Endodermal cell (in vitro differentiated cells): ENCODE measurements at regions not wholly inside any gene's neighbourhood (a gene's known extent, or its start where the extent isn't known, plus 50 kb on each side); places are given as distances from the start of the nearest gene placed in this dataset.

Experiments
- DNase-seq: peaks from one replicate; pipeline ENCODE4 v3.0.0-alpha.2; 2017
- H3K27ac ChIP-seq: 2 replicates; pipeline ENCODE4 v1.5.1; 2013; ENCODE audit warnings: mild to moderate bottlenecking, low read depth, low read length, moderate library complexity
- H3K27me3 ChIP-seq: 2 replicates; pipeline ENCODE4 v1.6.1; 2013; ENCODE audit warnings: mild to moderate bottlenecking, low read length, moderate library complexity; ENCODE audit not compliant: insufficient read depth, control insufficient read depth, poor library complexity, severe bottlenecking
- H3K36me3 ChIP-seq: 2 replicates; pipeline ENCODE4 v1.7.0; 2013; ENCODE audit warnings: mild to moderate bottlenecking, low read length, moderate library complexity; ENCODE audit not compliant: control insufficient read depth, insufficient read depth
- H3K4me1 ChIP-seq: one replicate; pipeline ENCODE4 v1.7.0; 2013; ENCODE audit warnings: low read length; ENCODE audit not compliant: control insufficient read depth, insufficient read depth
- H3K4me3 ChIP-seq: 2 replicates; pipeline ENCODE4 v1.5.1; 2013; ENCODE audit warnings: mild to moderate bottlenecking, low read length, moderate library complexity
- H3K9ac ChIP-seq: 2 replicates; pipeline ENCODE4 v1.6.1; 2013; ENCODE audit warnings: mild to moderate bottlenecking, low read length, moderate library complexity; ENCODE audit not compliant: poor library complexity, severe bottlenecking; ENCODE audit errors: extremely low read depth
- H3K9me3 ChIP-seq: 2 replicates; pipeline ENCODE4 v1.6.1; 2013; ENCODE audit warnings: mild to moderate bottlenecking, low read length, moderate library complexity; ENCODE audit not compliant: control insufficient read depth
- H3K27ac Mint-ChIP-seq: 2 replicates; pipeline ENCODE4 v1.8.0; 2020; ENCODE audit warnings: mixed read lengths
- H3K27me3 Mint-ChIP-seq: 2 replicates; pipeline ENCODE4 v1.8.0; 2021; ENCODE audit warnings: mild to moderate bottlenecking, mixed read lengths; ENCODE audit not compliant: insufficient read depth
- H3K36me3 Mint-ChIP-seq: 2 replicates; pipeline ENCODE4 v1.8.0; 2020; ENCODE audit warnings: low read depth, mixed read lengths
- H3K4me1 Mint-ChIP-seq: 2 replicates; pipeline ENCODE4 v1.8.0; 2020; ENCODE audit warnings: mixed read lengths
- H3K4me3 Mint-ChIP-seq: 2 replicates; pipeline ENCODE4 v1.8.0; 2020; ENCODE audit warnings: mild to moderate bottlenecking, moderate library complexity, mixed read lengths
- H3K9me3 Mint-ChIP-seq: 2 replicates; pipeline ENCODE4 v1.8.0; 2020; ENCODE audit warnings: mild to moderate bottlenecking, mixed read lengths
- WGBS, 2 experiments: methylation state at CpG; one replicate each; pipeline versions ENCODE4 v1.1.5 to v1.1.7; 2013; ENCODE audit warnings: missing lambda C conversion rate in 2 of 2, mixed read lengths in 1 of 2; ENCODE audit not compliant: insufficient coverage in 1 of 2, insufficient read length in 1 of 2; 5-methylcytosine and 5-hydroxymethylcytosine counted together
- TF ChIP-seq, protein P1 (sequence below): fragments of 200-600 bp; sonication (generic); conservative IDR thresholded peaks from 2 replicates; pipeline ENCODE4 v1.5.0; 2021; ENCODE audit warnings: antibody characterized with exemption, mild to moderate bottlenecking

DNA sequence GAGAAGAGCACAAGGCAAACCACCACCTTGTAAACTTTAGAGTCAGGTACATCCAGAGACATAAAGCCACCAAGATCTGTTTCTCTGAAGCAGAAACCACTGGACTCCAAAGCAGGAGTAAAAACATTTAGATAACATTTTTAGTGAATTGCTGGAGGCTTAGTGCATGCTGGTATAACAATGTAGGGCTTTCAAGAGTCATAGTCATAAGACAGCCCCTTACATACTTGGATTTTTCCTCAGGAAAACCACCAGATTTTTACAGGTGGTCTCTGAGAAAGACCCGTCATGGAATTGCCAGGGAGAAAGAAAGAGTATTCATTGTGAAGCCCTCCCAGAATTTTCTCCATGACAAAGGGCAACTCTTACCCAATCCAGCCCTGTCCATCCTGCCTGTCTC, 434.5 kb upstream of the NAALADL2 start:
- Histone ChIP-seq H3K4me3 (no peak overlapping the region), H3K4me1 (peaks cover 2% of the 10 kb centered on the region), H3K9ac (no peak overlapping the region), H3K27me3 (peaks cover 16% of the 10 kb centered on the region), H3K36me3 (no peaks in the 10 kb centered on the region), H3K27ac (no peak overlapping the region), H3K9me3 (no peaks in the 10 kb centered on the region)
- H3K9me3 Mint-ChIP-seq: no peaks in the 10 kb centered on the region
- no peak for DNase-seq
- H3K36me3 Mint-ChIP-seq: no peaks in the 10 kb centered on the region
- H3K4me3 Mint-ChIP-seq: no peak overlapping the region
- peaks cover 11% of the 10 kb centered on the region for H3K27me3 Mint-ChIP-seq
- no peak overlapping the region for H3K27ac Mint-ChIP-seq
- peaks cover 5% of the 10 kb centered on the region for H3K4me1 Mint-ChIP-seq
- TF ChIP-seq, protein P1, sequence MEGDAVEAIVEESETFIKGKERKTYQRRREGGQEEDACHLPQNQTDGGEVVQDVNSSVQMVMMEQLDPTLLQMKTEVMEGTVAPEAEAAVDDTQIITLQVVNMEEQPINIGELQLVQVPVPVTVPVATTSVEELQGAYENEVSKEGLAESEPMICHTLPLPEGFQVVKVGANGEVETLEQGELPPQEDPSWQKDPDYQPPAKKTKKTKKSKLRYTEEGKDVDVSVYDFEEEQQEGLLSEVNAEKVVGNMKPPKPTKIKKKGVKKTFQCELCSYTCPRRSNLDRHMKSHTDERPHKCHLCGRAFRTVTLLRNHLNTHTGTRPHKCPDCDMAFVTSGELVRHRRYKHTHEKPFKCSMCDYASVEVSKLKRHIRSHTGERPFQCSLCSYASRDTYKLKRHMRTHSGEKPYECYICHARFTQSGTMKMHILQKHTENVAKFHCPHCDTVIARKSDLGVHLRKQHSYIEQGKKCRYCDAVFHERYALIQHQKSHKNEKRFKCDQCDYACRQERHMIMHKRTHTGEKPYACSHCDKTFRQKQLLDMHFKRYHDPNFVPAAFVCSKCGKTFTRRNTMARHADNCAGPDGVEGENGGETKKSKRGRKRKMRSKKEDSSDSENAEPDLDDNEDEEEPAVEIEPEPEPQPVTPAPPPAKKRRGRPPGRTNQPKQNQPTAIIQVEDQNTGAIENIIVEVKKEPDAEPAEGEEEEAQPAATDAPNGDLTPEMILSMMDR: no peak
- WGBS, 2 experiments: 81% methylated on average over 1 of the region's 1 CpG; no CpG with 5 or more reads in 1 of the 2 experiments

DNA sequence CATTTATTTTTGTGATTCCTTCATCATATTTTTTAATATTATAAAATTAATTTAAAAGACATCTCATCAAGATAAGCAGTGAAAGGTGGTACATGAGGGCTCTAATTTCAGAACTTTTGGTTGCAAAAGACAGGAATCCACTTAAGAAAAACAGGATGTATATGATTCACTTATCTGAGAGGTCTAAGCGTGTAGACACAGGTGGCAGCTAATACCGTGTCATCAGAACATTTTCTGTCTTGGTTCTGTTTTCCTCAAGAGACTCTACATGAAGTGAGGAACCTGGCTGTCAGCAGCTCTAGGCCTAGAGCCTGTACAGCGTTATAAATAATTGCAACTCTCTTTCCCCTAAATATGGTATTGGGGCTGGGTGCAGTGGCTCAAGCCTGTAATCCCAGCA, 433.7 kb upstream of the NAALADL2 start:
- Mint-ChIP-seq H3K36me3 (no peaks in the 10 kb centered on the region), H3K4me1 (peaks cover 5% of the 10 kb centered on the region), H3K9me3 (no peaks in the 10 kb centered on the region), H3K27me3 (peaks cover 13% of the 10 kb centered on the region), H3K4me3 (no peak overlapping the region), H3K27ac (no peak overlapping the region)
- Histone ChIP-seq H3K4me3 (no peak overlapping the region), H3K27ac (no peak overlapping the region), H3K27me3 (peaks cover 13% of the 10 kb centered on the region), H3K9me3 (no peaks in the 10 kb centered on the region), H3K9ac (no peak overlapping the region), H3K4me1 (peaks cover 2% of the 10 kb centered on the region), H3K36me3 (no peaks in the 10 kb centered on the region)
- TF ChIP-seq, protein P1: no peak
- 96 to 98% methylated on average over 2 to 3 of the region's 3 CpGs for WGBS, 2 experiments
- no peak for DNase-seq

DNA sequence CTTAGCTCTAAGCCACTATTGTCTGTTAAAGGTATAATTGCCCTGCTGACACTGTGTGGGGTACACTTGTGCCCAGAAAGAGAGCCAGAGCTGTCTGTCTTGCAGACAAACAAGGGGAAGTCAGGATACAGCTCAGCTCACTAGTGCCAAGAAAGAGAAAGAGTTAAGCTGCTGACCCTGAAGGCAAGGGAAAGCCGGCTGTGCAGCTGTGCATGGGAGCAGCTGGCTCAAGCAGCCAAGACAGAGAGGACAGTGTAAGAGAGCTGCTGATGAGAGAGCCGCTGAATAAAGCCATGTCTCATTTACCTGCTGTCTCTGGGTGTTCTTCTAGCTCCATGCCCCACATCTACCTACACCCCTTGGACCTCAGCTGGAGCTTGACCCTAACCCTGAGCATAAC, 428.1 kb upstream of the NAALADL2 start:
- H3K4me3 ChIP-seq: no peak overlapping the region
- Mint-ChIP-seq H3K36me3 (no peaks in the 10 kb centered on the region), H3K4me3 (no peak overlapping the region), H3K4me1 (no peaks in the 10 kb centered on the region), H3K9me3 (no peaks in the 10 kb centered on the region), H3K27ac (no peak overlapping the region), H3K27me3 (peaks cover 28% of the 10 kb centered on the region)
- WGBS, 2 experiments: 79 to 82% methylated on average over 2 of the region's 2 CpGs
- no peak overlapping the region for H3K27ac ChIP-seq
- peaks cover 11% of the 10 kb centered on the region for H3K27me3 ChIP-seq
- no peaks in the 10 kb centered on the region for H3K36me3 ChIP-seq
- TF ChIP-seq, protein P1: no peak
- no peak for DNase-seq
- no peaks in the 10 kb centered on the region for H3K4me1 ChIP-seq
- H3K9ac ChIP-seq: no peak overlapping the region
- H3K9me3 ChIP-seq: no peaks in the 10 kb centered on the region
